Fibroblast of pulmonary artery (primary cell): ENCODE measurements at regions not wholly inside any gene's neighbourhood (a gene's known extent, or its start where the extent isn't known, plus 50 kb on each side); places are given as distances from the start of the nearest gene placed in this dataset.

Experiments
- DNase-seq: peaks from one replicate; pipeline ENCODE4 v3.0.0-alpha.2; 2010; ENCODE audit warnings: low read depth
- H3K4me3 ChIP-seq: replicated peaks from 2 replicates; pipeline ENCODE4 v1.5.1; 2011; ENCODE audit warnings: low read depth, mild to moderate bottlenecking, control low read depth, low read length, moderate library complexity
- CTCF ChIP-seq: IDR thresholded peaks from 2 replicates; pipeline ENCODE4 v1.5.1; 2011; ENCODE audit warnings: mild to moderate bottlenecking, control low read depth, low read length, inconsistent platforms; ENCODE audit errors: missing control alignments

- TF ChIP-seq CTCF: no peak
- no peak for DNase-seq
- no peak overlapping the region for H3K4me3 ChIP-seq
Observed at GRCh38 chr5:165882099-165882498, 2376.7 kb downstream of the MAT2B start.

- no peak overlapping the region for H3K4me3 ChIP-seq
- no peak for DNase-seq
- TF ChIP-seq CTCF: no peak
Observed at GRCh38 chr5:165885623-165886350, 2380.4 kb downstream of the MAT2B start.

- H3K4me3 ChIP-seq: no peak overlapping the region
- no peak for DNase-seq
- TF ChIP-seq CTCF: no peak
Observed at GRCh38 chr5:165887147-165887546, 2381.7 kb downstream of the MAT2B start.

GRCh38 chr5:165892383-165892782 is 2387.0 kb downstream of the MAT2B start:
- TF ChIP-seq CTCF: no peak
- no peak for DNase-seq
- H3K4me3 ChIP-seq: no peak overlapping the region

- TF ChIP-seq CTCF: no peak
- no peak for DNase-seq
- H3K4me3 ChIP-seq: no peak overlapping the region
Observed at GRCh38 chr5:165894916-165895315, 2389.5 kb downstream of the MAT2B start.

GRCh38 chr5:165903835-165904234 is 2387.6 kb upstream of the WWC1 start:
- TF ChIP-seq CTCF: no peak
- DNase-seq: no peak
- H3K4me3 ChIP-seq: no peak overlapping the region

- TF ChIP-seq CTCF: no peak
- DNase-seq: no peak
- H3K4me3 ChIP-seq: no peak overlapping the region
Observed at GRCh38 chr5:165906871-165907270, 2384.6 kb upstream of the WWC1 start.
